GM23338 (cell line): ENCODE measurements at regions not wholly inside any gene's neighbourhood (a gene's known extent, or its start where the extent isn't known, plus 50 kb on each side); places are given as distances from the start of the nearest gene placed in this dataset.

ENCODE experiments used
- CTCF ChIP-seq, 2 experiments: fragments of 200-600 bp in 1 of 2; sonication (generic) in 1 of 2; conservative IDR thresholded peaks; 2 replicates each; pipeline versions ENCODE4 v1.5.1 to v1.6.1; 2016 to 2017; ENCODE audit warnings: antibody characterized with exemption in 2 of 2, low read depth in 2 of 2, mild to moderate bottlenecking in 2 of 2, moderate library complexity in 1 of 2
- EZH2 ChIP-seq: fragments of 200-600 bp; sonication (generic); IDR thresholded peaks from one replicate; pipeline ENCODE4 v1.8.0; 2017; ENCODE audit warnings: antibody characterized with exemption, mild to moderate bottlenecking, low read depth; ENCODE audit not compliant: unreplicated experiment
- TF ChIP-seq, protein P1 (sequence below): IDR thresholded peaks from one replicate; pipeline ENCODE4 v1.6.1; 2018; ENCODE audit warnings: antibody characterized with exemption; ENCODE audit not compliant: unreplicated experiment

DNA sequence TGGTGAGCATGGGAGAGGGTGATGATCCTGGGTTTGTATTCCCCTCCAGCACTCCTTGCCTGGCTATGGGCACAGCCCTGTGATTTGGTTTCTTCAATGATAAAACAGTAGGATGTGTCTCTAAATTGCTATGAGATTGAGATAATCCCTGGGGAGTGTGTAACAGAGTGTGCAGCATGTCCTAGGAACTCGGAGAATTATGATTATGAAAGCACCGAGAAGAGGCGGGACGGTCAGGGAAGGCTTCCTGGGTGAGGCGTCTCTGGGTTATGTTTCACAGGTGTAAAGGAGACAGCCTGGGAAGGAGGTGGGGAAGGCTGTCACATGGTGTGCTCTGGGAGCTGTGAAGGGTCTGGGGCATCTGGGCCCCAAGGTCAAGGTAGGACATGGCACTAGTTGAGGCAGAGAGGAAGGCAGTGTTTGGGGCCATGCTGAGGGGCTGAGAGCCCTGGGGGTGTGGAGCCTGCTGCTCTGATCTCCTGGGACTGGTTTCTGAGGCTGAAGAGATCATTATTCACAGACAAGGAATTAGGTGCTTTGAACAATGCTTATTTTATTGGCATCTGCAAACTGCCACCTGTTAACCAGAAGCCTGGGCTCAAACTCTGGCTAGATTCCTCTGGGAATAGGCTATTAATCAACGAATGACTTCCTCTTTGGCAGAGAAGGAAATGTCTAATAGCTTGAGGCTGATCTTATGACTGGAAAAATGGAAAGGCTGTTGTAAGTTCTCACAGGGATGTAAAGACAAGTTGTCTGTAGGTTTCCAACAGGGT, 73.8 kb upstream of the IL12B start:
- no peak for TF ChIP-seq CTCF (conservative IDR thresholded peaks at IDR 0.05; ENCODE audit: low read depth in 2 of 2)
- TF ChIP-seq, protein P1, sequence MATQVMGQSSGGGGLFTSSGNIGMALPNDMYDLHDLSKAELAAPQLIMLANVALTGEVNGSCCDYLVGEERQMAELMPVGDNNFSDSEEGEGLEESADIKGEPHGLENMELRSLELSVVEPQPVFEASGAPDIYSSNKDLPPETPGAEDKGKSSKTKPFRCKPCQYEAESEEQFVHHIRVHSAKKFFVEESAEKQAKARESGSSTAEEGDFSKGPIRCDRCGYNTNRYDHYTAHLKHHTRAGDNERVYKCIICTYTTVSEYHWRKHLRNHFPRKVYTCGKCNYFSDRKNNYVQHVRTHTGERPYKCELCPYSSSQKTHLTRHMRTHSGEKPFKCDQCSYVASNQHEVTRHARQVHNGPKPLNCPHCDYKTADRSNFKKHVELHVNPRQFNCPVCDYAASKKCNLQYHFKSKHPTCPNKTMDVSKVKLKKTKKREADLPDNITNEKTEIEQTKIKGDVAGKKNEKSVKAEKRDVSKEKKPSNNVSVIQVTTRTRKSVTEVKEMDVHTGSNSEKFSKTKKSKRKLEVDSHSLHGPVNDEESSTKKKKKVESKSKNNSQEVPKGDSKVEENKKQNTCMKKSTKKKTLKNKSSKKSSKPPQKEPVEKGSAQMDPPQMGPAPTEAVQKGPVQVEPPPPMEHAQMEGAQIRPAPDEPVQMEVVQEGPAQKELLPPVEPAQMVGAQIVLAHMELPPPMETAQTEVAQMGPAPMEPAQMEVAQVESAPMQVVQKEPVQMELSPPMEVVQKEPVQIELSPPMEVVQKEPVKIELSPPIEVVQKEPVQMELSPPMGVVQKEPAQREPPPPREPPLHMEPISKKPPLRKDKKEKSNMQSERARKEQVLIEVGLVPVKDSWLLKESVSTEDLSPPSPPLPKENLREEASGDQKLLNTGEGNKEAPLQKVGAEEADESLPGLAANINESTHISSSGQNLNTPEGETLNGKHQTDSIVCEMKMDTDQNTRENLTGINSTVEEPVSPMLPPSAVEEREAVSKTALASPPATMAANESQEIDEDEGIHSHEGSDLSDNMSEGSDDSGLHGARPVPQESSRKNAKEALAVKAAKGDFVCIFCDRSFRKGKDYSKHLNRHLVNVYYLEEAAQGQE, result no peak
- TF ChIP-seq EZH2, result no peak
